Neural cell (in vitro differentiated cells): ENCODE measurements at regions not wholly inside any gene's neighbourhood (a gene's known extent, or its start where the extent isn't known, plus 50 kb on each side); places are given as distances from the start of the nearest gene placed in this dataset.

Source experiments
- CTCF ChIP-seq: fragments of 450-650 bp; IDR thresholded peaks from 2 replicates; pipeline ENCODE4 v1.5.1; 2014; ENCODE audit warnings: antibody characterized with exemption, mild to moderate bottlenecking, moderate library complexity; ENCODE audit not compliant: poor library complexity, severe bottlenecking
- EP300 ChIP-seq: fragments of 450-650 bp; conservative IDR thresholded peaks from 2 replicates; pipeline ENCODE4 v1.6.1; 2014; ENCODE audit warnings: antibody characterized with exemption, mild to moderate bottlenecking, moderate library complexity; ENCODE audit not compliant: poor library complexity, severe bottlenecking
- EZH2 ChIP-seq: fragments of 200-600, 300-800 bp; shearing (Covaris generic), sonication (generic); IDR thresholded peaks from 2 replicates; pipeline ENCODE4 v1.6.1; 2014; ENCODE audit warnings: antibody characterized with exemption, low read length, borderline replicate concordance, mild to moderate bottlenecking; ENCODE audit not compliant: insufficient read depth, poor library complexity, severe bottlenecking
- MXI1 ChIP-seq: fragments of 450-650 bp; conservative IDR thresholded peaks from 2 replicates; pipeline ENCODE4 v1.6.1; 2014; ENCODE audit warnings: antibody characterized with exemption, mild to moderate bottlenecking; ENCODE audit not compliant: poor library complexity, severe bottlenecking
- POLR2AphosphoS5 ChIP-seq: IDR thresholded peaks from 2 replicates; pipeline ENCODE4 v1.6.1; 2012
- REST ChIP-seq: IDR thresholded peaks from 2 replicates; pipeline ENCODE4 v1.6.1; 2012; ENCODE audit warnings: borderline replicate concordance
- SMC3 ChIP-seq: fragments of 450-650 bp; conservative IDR thresholded peaks from 2 replicates; pipeline ENCODE4 v1.6.1; 2014; ENCODE audit warnings: antibody characterized with exemption, mild to moderate bottlenecking, moderate library complexity; ENCODE audit not compliant: poor library complexity
- TAF1 ChIP-seq: IDR thresholded peaks from 2 replicates; pipeline ENCODE4 v1.6.1; 2012; ENCODE audit warnings: low read depth

- no peak for TF ChIP-seq CTCF
- TF ChIP-seq POLR2AphosphoS5: no peak
- no peak for TF ChIP-seq TAF1
- TF ChIP-seq SMC3: no peak
- no peak for TF ChIP-seq EZH2
- no peak for TF ChIP-seq EP300
- no peak for TF ChIP-seq REST
- TF ChIP-seq MXI1: no peak
Observed at GRCh38 chr4:13906727-13907126, 279.2 kb upstream of the BOD1L1 start.
